HG03280 (cell line): ENCODE measurements at regions not wholly inside any gene's neighbourhood (a gene's known extent, or its start where the extent isn't known, plus 50 kb on each side); places are given as distances from the start of the nearest gene placed in this dataset.
"Not testable (repeated sequence)": the region's sequence is repeated elsewhere in the genome, so short reads cannot be mapped to it uniquely, and the experiment has no call there.

ENCODE experiments used
- ATAC-seq: cut with Tn5 transposase; IDR thresholded peaks from one replicate; pipeline ENCODE4 v1.9.1; 2021; ENCODE audit warnings: mild to moderate bottlenecking, moderate library complexity; ENCODE audit not compliant: unreplicated experiment

DNA sequence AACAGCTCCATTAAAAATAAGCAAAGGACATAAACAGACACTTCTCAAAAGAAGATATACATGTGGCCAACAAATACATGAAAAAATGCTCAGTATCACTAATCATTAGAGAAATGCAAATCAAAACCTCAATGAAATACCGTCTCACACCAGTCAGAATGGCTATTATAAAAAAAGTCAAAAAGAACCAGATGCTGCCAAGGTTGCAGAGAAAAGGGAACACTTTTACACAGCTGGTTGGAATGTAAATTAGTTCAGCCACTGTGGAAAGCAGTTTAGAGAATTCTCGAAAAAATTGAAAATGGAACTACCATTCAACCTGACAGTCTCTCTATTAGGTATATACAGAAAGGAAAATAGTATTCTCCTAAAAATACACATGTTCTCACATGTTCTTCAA lies 102.4 kb upstream of the FIBIN start:
- peak; percentile 75 for ATAC-seq

DNA sequence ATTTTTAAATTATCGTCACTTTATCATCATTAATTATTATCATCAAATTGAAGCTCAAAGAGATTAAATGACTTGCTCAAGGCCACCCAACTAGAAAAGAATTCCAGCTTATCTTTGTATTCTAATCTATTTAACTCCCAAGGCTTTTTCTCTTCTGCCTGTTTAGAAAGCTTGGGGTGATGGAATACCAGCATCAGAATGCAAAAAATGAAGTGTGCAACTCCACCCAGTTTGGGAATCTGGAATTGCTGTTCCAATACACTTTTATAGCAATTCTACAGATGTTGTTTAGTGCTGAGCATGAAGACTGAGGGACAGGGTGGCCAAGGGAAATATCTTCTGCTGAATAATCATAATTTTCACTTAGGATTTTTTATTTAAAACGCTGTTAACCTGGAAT lies 97.2 kb upstream of the FIBIN start:
- no peak for ATAC-seq

DNA sequence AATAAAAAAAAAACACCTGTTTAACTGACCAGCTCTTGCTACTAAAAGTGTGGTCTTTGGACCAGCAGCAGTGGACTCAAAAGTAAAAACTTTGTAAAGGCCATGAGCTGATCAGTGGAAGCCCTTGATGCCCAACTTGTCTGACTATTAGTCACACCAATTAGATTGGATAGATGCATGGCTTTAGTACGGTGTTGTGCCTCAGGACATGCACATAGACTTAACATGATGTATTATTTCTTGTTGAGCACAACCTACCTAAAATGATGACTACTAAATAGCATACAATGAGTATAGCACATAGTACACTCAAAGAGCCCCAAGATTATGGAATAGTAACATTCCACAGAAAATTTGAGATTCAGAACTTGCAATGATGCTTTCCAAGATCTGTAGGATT lies 95.1 kb upstream of the FIBIN start:
- ATAC-seq = no peak

DNA sequence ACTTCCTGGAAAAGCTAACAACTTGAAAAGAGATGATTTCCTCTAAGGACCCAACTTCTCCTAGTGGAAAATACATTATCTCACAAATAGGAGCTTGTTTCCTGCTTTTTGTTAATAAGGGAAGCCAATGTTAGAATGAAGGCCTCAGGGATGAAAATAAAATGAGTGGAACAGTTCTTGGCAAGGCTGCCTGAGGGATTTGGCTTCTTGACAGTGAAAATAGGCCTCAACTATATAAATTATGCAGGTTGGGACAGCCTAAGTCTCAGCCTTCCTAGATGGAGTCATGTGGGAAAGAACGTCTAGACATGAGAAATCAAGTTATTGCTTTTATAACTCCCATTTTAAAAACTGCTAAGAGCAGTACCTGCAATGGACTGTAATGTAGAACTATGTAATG lies 92.8 kb upstream of the FIBIN start:
- no peak for ATAC-seq

DNA sequence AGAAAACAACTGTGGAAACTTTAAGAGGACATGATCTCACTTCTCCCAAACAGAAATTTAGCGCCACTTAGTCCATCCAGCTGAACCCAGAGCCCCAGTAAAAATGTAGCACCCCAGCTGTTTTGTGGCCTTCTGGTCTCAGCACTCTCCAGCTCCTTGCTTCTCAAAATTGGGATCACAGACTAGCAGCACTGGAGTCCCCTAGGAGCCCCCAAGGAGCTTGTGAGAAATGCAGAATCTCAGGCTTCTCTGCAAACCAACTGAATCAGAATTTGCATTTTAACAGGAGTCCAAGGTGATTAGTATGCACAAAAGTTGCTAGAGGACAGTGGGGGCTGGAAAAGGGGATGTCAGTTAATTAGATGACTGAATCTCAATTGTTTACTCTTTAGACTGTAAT lies 89.8 kb upstream of the FIBIN start:
- no peak for ATAC-seq

DNA sequence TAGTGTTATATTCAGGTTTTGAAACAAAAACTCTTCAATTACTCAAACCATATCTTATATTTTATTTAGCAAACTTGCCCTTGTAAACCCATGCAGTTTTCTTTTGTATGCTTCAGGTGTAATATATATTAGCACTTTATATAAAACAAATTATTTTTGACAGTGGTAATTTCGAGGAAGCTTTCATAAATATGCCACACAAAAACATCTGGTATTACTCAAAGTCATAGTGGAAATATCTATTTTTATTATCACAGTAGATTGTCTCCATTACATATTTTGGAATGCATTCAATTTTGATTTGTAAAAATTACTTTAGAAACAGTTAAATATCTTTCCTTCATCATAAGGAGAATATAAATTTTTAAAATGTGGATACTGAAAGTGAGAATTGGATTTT lies 89.1 kb upstream of the FIBIN start:
- ATAC-seq = no peak

DNA sequence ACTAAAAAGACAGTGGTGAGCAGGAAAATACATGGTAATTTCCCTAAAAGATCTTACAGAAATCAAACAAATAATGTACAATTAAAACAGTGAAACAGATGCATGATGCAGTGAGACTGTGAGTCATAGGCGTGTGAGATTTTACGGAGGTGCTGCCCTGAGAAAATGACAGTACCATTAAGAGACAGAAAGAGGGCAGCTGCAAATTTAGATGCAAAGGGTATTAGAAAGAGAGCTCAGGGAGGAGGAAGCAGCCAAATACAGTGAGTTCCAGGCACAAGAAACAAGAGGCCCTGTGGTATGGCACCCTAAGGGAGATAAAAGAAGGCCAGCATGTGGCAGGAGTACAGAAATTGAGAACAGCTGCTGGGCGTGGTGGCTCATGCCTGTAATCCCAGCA lies 88.5 kb upstream of the FIBIN start:
- ATAC-seq = no peak

DNA sequence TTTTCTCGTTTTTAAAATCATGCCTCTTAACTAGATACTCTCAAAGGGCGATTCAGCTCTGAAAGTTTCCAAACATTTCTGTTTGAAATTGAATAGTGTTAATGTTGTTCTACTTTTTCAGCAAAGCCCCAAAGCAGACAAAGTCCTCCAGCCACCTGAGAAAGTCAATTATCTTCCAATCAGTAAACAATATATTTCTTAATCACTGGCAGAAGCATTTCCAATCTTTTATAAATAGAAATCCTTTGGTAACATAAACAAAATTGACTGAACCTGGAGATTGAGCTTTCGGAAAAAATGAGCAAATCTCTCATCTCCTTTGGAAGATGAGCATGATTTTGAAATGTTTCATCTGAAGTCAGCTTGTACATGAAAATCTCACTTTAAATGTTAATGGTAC lies 84.4 kb upstream of the FIBIN start:
- no peak for ATAC-seq

DNA sequence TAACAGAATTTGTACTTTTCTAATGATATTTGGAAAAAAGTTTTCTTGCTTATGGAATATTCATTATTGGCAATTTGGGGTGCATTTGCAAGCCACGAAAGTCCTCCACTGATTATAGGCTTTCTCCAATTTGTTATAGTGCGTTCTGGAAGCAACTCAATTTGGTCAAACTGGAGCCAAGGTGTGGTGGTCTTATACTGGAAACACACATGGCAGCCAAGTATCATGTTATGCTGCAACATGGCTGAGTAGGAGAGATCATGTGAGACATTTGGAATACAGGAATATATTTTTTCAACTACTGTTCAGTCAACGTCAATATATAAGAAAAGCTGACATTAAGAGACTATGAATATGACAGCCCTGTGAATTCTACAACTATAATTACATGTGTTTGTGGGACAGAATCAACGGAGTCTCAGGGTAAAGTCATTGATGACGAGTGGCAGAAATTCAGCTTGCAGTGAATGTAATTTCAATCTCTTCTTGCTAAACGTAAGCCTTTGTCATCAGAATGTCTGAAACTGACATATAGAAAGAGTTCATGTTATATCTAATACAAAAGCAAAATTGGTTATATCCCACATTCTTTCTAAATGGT lies 83.8 kb upstream of the FIBIN start:
- ATAC-seq = no peak

DNA sequence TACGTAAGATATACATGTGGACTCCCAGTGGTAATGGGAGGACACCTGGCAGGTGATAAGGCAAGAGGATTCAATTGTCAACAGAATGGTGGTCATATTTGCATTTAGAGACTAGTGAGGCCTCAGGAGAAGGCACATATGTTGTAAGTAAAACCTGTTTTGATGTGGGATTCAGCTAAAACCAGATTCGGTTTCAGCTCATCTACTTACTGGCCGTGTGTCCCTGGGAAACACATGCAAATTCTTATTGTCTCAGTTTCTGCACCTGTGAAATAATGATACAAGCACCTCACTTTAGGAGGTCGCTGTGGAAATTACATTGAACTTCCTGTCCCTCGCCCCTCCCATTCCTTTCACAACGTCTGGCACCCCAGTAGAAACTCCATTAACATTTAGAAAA lies 78.9 kb upstream of the FIBIN start:
- peak; percentile 96 for ATAC-seq

DNA sequence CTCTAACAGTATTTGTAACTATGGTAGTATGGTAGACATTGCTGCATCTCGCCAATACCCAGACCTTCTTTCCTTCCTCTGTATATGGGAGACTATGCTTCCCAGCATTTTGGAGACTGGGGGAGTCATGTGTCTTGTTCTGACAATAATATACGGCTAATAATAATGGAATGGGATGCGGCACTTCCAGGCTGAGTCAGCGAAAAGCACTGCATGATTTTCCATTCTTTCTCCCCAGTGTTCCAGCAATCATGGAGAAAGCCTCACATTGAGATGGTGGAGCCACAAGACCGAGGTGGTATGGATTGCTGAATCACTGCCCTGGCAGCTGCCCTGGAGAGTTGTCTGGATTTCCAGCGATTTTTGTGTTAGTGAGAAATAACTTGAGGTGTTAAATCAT lies 77.1 kb upstream of the FIBIN start:
- no peak for ATAC-seq

DNA sequence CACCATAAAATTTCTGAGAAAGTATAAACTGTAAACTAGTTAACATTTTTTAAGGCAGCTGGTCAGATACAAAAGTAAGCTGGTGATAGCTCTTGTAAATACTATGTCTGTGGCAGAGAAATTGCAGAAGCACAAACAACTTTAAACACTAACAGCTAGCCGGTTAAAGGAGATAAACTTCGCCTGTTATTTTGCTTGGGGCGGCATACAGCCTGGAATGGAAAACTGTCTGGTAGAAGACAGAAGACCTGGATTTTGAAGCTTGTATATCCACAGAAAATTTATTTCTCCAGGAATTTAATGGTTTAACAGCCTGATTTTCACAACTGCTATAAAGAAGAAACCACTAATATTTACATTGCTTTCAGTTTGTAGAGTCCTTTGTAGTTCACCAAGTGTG lies 65.3 kb upstream of the FIBIN start:
- no peak for ATAC-seq

DNA sequence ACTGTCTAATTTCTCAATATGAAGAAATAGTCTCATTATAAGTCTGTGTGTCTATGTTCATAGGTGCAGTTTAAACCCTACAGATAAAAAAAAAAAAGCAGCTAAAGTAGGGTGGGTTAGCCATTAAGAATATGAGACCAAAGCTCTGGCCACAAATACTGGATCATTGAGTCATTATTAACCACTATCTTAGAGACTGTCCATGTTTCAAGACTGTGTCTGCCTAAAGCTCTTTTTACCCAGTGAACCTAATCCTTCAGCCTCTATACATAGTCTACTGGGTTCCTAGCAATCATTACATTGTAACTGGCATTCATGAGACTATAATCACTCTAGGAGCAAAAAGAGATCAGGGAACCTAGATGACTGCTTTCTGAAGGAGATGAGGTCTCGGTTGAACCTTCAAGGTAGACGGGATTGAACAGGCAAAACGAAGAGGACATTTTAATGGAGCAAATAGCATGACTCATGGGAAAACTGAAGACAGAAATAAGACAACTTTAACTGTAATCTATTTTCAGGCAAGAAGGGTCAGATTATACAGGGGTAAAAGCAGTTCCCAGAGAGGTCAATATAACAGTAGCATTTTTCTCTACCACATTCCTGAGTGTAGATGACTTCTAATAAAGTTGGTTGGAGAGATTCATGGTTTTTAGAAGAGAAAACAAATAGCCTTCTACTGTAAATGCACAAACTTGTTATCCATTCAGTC lies 64.0 kb upstream of the FIBIN start:
- ATAC-seq = no peak

DNA sequence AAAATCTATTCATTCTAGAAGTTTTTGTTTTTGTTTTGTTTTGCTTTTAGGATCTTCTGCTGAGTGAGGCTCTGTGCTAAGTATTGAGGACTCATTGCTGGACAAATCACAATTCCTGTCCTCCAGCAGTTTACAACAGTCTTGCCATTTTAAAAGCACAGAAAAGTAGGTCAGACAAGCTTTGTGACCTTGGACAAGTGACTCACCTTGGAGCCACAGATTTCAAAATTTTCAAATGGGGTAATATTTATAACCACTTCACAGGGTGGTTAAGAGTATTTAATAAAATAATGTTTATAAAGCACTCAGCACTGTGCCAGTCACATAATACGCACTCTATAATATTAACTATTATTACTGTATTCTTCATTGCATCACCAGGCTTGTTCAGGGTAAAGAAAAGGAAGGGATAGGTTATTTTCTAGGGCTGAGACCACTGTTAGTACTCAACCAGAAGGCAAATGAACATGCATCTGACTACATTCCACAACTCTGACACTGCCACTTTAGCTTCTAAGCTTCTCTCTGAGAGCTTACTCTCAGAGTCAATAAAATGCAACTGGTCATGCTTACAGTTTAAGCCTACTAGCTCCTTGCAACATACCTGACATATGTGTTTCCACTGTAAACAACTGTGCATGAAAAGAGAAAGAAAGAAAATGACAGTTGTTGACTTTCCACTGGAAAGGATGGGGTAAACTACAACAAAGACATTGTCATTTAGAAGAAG lies 63.2 kb upstream of the FIBIN start:
- no peak for ATAC-seq

DNA sequence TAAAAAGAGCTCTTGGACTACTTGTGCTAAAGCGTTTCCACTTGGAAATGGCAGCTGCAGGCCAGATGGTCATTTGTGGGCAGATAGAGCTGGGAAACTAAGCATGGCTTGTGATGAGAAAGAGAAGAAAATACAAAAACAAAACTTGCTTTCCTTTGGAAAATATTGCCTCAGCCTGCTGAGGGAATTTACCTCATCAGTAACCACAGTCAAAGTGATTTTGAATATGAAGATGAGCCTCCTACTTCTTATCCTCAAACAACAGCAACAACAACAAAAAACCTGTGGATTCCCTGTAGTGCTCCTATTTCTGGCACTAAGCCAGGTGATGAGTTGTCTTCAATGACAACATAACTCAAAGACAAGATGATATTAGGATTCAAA lies 62.7 kb upstream of the FIBIN start:
- no peak for ATAC-seq

DNA sequence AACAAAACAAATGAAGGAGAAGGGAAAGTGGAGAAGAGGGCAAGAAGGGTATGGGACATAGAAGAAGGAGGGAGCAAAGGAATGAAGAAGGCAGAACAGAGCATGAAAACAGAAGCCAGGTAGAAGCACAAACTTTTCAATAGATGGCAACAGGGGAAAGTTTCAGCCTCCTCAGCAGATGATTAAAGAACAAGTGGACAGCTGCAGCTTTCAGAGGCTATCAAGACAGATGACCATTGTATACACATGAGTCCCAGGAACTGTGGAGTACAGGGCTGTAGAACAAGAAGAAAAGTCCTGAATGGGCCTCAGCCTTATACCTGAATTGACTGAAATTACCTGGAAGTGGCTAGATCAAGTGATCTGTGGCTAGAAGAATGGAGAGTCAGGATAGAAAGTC lies 62.0 kb upstream of the FIBIN start:
- no peak for ATAC-seq

DNA sequence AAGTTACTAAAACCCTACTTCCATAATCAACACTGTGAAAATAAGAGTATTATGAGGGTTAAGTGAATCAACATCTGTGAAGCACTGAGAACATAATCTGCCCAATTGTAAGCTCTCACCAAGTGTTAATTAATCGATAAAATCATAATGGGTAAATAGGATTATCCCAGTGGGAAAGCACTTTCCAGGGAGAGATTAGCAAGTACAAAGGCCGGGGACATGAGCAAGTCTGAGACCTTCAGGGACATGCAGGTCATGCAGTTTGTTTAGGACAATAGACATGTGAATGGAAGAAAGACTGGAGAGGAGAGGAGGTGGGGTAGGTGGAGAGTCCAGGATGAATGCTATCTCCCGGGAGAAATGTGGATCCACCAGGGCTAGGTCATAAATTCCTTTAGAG lies 57.8 kb upstream of the FIBIN start:
- ATAC-seq = no peak

DNA sequence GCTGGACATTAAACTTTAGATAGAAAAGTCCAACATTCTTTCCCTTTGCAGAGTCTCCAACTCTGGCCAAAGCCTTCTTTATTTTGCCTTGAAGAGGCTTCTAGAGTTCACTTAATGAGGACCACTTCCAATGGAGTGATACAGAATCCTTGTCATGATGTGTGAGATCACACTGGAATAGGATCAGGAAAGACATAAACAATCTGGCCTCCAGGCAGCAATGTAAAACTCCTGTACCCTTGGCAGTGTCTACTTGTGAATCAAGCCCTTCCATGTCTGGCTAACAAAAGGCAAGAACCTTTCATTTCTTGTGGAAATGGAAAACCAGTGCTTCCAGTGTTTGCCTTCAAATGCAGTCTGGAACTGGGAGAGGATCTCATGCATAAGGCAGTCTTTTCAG lies 56.5 kb upstream of the FIBIN start:
- no peak for ATAC-seq

DNA sequence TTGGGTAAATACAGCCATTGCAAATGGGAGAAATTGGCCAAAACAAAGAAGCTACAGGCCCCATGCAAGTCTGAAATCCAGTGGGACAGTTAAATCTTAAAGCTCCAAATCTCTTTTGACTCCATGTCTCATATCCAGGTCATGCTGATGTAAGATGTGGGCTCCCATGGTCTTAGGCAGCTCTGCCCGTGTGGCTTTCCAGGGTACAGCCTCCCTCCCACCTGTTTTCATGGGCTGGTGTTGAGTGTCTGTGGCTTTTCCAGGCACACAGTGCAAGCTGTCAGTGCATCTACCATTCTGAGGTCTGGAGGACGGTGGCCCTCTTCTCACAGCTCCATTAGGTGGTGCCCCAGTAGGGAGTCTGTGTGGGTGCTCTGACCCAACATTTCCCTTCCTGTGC lies 53.4 kb upstream of the FIBIN start:
- not testable (repeated sequence) for ATAC-seq

DNA sequence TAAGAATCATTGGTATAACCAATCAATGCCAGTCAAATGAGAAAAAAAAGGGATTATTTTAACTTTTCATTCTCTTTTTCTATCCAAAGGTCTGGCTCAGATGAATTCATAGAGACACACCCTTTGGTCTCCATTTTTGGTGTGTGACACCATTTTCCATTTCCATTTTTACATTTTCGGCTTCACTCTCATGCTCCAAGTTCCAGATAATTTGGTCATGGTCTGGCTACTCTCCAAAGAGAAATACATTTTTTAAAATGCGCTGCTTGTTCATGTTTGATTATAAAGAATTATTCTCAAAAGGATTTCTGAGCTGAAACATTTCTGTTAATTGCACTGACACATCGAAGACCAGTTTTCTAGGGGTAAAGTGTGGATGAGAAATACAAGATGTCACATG lies 51.6 kb upstream of the FIBIN start:
- no peak for ATAC-seq

DNA sequence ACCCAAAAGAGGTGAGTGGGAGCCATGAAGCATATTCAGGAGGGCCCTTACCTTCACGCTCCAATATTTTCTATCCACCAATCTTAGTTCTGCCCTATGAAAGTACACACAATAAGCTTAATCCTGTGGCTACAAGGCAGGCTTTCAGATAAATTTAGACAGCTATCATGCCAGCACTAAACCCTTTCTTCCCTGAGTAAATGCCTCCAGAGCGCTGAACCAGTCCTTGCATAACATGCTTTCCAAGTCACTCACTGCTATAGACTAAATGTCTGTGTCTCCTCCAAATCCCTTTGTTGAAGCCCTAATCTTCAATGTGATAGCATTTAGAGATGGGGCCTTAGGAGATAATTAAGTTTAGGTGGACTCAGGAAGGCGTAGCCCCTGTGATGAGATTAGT lies 50.3 kb upstream of the FIBIN start:
- no peak for ATAC-seq
